LNCAP (cell line): ENCODE measurements at regions not wholly inside any gene's neighbourhood (a gene's known extent, or its start where the extent isn't known, plus 50 kb on each side); places are given as distances from the start of the nearest gene placed in this dataset.

Experiments
- CTCF ChIP-seq: fragments of 450-650 bp; IDR thresholded peaks from 2 replicates; pipeline ENCODE4 v1.5.1; 2017; ENCODE audit warnings: mild to moderate bottlenecking

GRCh38 chr10:91159254-91159783 lies 61.1 kb upstream of the PCGF5 start:
- no peak for TF ChIP-seq CTCF

- no peak for TF ChIP-seq CTCF
Observed at GRCh38 chr10:91162050-91162494, 58.4 kb upstream of the PCGF5 start.

GRCh38 chr10:91162495-91163268 lies 57.8 kb upstream of the PCGF5 start:
- no peak for TF ChIP-seq CTCF

GRCh38 chr10:91163269-91163868 lies 57.1 kb upstream of the PCGF5 start:
- TF ChIP-seq CTCF = no peak; the same call in 1 of the 2 replicates

GRCh38 chr10:91163869-91164474 lies 56.5 kb upstream of the PCGF5 start:
- TF ChIP-seq CTCF = no peak

GRCh38 chr10:91164520-91165065 lies 55.9 kb upstream of the PCGF5 start:
- TF ChIP-seq CTCF = no peak

- TF ChIP-seq CTCF = no peak
Observed at GRCh38 chr10:91167406-91167805, 53.1 kb upstream of the PCGF5 start.
